Neural cell (in vitro differentiated cells): ENCODE measurements at regions not wholly inside any gene's neighbourhood (a gene's known extent, or its start where the extent isn't known, plus 50 kb on each side); places are given as distances from the start of the nearest gene placed in this dataset.

Source experiments
- H2AFZ ChIP-seq: fragments of 200-600, 300-800 bp; sonication (generic), shearing (Covaris generic); 2 replicates; pipeline ENCODE4 v1.6.0; 2014; ENCODE audit warnings: low read depth, mild to moderate bottlenecking, antibody characterized with exemption, low read length, moderate library complexity
- H3F3A ChIP-seq: fragments of 200-600 bp; shearing (Covaris generic); 2 replicates; pipeline ENCODE4 v1.6.1; 2016; ENCODE audit warnings: mild to moderate bottlenecking, moderate library complexity, mixed read lengths, antibody characterized with exemption, low read length; ENCODE audit not compliant: insufficient read depth, poor library complexity, severe bottlenecking
- H3K27ac ChIP-seq: fragments of 200-600, 300-800 bp; sonication (generic), shearing (Covaris generic); 2 replicates; pipeline ENCODE4 v1.5.1; 2014; ENCODE audit warnings: mild to moderate bottlenecking, low read length, moderate library complexity
- H3K27me3 ChIP-seq: fragments of 300-800, 200-600 bp; sonication (generic), shearing (Covaris generic); 2 replicates; pipeline ENCODE4 v1.6.0; 2014; ENCODE audit warnings: mild to moderate bottlenecking, low read depth, low read length, moderate library complexity; ENCODE audit not compliant: insufficient read depth
- H3K36me3 ChIP-seq: fragments of 300-800, 200-600 bp; sonication (generic), shearing (Covaris generic); 2 replicates; pipeline ENCODE4 v1.5.1; 2014; ENCODE audit warnings: mild to moderate bottlenecking, antibody characterized with exemption, low read length, moderate library complexity; ENCODE audit not compliant: insufficient read depth
- H3K4me2 ChIP-seq: fragments of 300-800, 200-600 bp; sonication (generic), shearing (Covaris generic); 2 replicates; pipeline ENCODE4 v1.6.0; 2014; ENCODE audit warnings: mild to moderate bottlenecking, low read length
- H3K4me3 ChIP-seq: fragments of 300-800, 200-600 bp; sonication (generic), shearing (Covaris generic); 2 replicates; pipeline ENCODE4 v1.5.1; 2014; ENCODE audit warnings: mild to moderate bottlenecking, low read length, moderate library complexity
- H3K79me2 ChIP-seq: fragments of 200-600 bp; shearing (Covaris generic); replicated peaks from 2 replicates; pipeline ENCODE4 v1.6.0; 2014; ENCODE audit warnings: mild to moderate bottlenecking, low read length, moderate library complexity; ENCODE audit not compliant: insufficient read depth
- H3K9ac ChIP-seq: fragments of 300-800, 200-600 bp; sonication (generic), shearing (Covaris generic); 2 replicates; pipeline ENCODE4 v1.6.1; 2016; ENCODE audit warnings: mild to moderate bottlenecking, low read length, mixed read lengths
- H3K9me2 ChIP-seq: fragments of 200-600 bp; shearing (Covaris generic); 2 replicates; pipeline ENCODE4 v1.6.1; 2016; ENCODE audit warnings: mild to moderate bottlenecking, low read length, mixed read lengths; ENCODE audit not compliant: insufficient read depth
- H3K9me3 ChIP-seq: fragments of 200-600, 300-800 bp; sonication (generic), shearing (Covaris generic); 2 replicates; pipeline ENCODE4 v1.6.1; 2016; ENCODE audit warnings: mild to moderate bottlenecking, mixed run types, low read length, moderate library complexity, mixed read lengths
- H4K20me1 ChIP-seq: fragments of 200-600 bp; shearing (Covaris generic); 2 replicates; pipeline ENCODE4 v1.6.1; 2016; ENCODE audit warnings: mild to moderate bottlenecking, mixed run types; ENCODE audit not compliant: insufficient read depth
- CTCF ChIP-seq: fragments of 450-650 bp; IDR thresholded peaks from 2 replicates; pipeline ENCODE4 v1.5.1; 2014; ENCODE audit warnings: antibody characterized with exemption, mild to moderate bottlenecking, moderate library complexity; ENCODE audit not compliant: poor library complexity, severe bottlenecking
- EP300 ChIP-seq: fragments of 450-650 bp; conservative IDR thresholded peaks from 2 replicates; pipeline ENCODE4 v1.6.1; 2014; ENCODE audit warnings: antibody characterized with exemption, mild to moderate bottlenecking, moderate library complexity; ENCODE audit not compliant: poor library complexity, severe bottlenecking
- EZH2 ChIP-seq: fragments of 200-600, 300-800 bp; shearing (Covaris generic), sonication (generic); IDR thresholded peaks from 2 replicates; pipeline ENCODE4 v1.6.1; 2014; ENCODE audit warnings: antibody characterized with exemption, low read length, borderline replicate concordance, mild to moderate bottlenecking; ENCODE audit not compliant: insufficient read depth, poor library complexity, severe bottlenecking
- MXI1 ChIP-seq: fragments of 450-650 bp; conservative IDR thresholded peaks from 2 replicates; pipeline ENCODE4 v1.6.1; 2014; ENCODE audit warnings: antibody characterized with exemption, mild to moderate bottlenecking; ENCODE audit not compliant: poor library complexity, severe bottlenecking
- POLR2AphosphoS5 ChIP-seq: IDR thresholded peaks from 2 replicates; pipeline ENCODE4 v1.6.1; 2012
- RAD21 ChIP-seq: fragments of 450-650 bp; conservative IDR thresholded peaks from 2 replicates; pipeline ENCODE4 v1.6.1; 2014; ENCODE audit warnings: antibody characterized with exemption, mild to moderate bottlenecking, moderate library complexity
- SMC3 ChIP-seq: fragments of 450-650 bp; conservative IDR thresholded peaks from 2 replicates; pipeline ENCODE4 v1.6.1; 2014; ENCODE audit warnings: antibody characterized with exemption, mild to moderate bottlenecking, moderate library complexity; ENCODE audit not compliant: poor library complexity
- TAF1 ChIP-seq: IDR thresholded peaks from 2 replicates; pipeline ENCODE4 v1.6.1; 2012; ENCODE audit warnings: low read depth
- TF ChIP-seq, protein P1 (sequence below): IDR thresholded peaks from 2 replicates; pipeline ENCODE4 v1.6.1; 2012; ENCODE audit warnings: borderline replicate concordance

- no peak overlapping the region for H3K27ac ChIP-seq
- no peaks in the 10 kb centered on the region for H3K9me3 ChIP-seq
- H3K4me3 ChIP-seq: no peak overlapping the region
- TF ChIP-seq, protein P1, sequence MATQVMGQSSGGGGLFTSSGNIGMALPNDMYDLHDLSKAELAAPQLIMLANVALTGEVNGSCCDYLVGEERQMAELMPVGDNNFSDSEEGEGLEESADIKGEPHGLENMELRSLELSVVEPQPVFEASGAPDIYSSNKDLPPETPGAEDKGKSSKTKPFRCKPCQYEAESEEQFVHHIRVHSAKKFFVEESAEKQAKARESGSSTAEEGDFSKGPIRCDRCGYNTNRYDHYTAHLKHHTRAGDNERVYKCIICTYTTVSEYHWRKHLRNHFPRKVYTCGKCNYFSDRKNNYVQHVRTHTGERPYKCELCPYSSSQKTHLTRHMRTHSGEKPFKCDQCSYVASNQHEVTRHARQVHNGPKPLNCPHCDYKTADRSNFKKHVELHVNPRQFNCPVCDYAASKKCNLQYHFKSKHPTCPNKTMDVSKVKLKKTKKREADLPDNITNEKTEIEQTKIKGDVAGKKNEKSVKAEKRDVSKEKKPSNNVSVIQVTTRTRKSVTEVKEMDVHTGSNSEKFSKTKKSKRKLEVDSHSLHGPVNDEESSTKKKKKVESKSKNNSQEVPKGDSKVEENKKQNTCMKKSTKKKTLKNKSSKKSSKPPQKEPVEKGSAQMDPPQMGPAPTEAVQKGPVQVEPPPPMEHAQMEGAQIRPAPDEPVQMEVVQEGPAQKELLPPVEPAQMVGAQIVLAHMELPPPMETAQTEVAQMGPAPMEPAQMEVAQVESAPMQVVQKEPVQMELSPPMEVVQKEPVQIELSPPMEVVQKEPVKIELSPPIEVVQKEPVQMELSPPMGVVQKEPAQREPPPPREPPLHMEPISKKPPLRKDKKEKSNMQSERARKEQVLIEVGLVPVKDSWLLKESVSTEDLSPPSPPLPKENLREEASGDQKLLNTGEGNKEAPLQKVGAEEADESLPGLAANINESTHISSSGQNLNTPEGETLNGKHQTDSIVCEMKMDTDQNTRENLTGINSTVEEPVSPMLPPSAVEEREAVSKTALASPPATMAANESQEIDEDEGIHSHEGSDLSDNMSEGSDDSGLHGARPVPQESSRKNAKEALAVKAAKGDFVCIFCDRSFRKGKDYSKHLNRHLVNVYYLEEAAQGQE: no peak
- TF ChIP-seq TAF1 (no peak), RAD21 (no peak), EP300 (no peak), SMC3 (no peak), POLR2AphosphoS5 (no peak), EZH2 (no peak)
- H3K9ac ChIP-seq: no peak overlapping the region
- no peaks in the 10 kb centered on the region for H3K79me2 ChIP-seq
- H2AFZ ChIP-seq: no peak overlapping the region
- no peaks in the 10 kb centered on the region for H3K9me2 ChIP-seq
- no peak overlapping the region for H3K4me2 ChIP-seq
- H3F3A ChIP-seq: no peaks in the 10 kb centered on the region
- no peaks in the 10 kb centered on the region for H3K27me3 ChIP-seq
- H4K20me1 ChIP-seq: no peaks in the 10 kb centered on the region
- no peaks in the 10 kb centered on the region for H3K36me3 ChIP-seq
Observed at GRCh38 chr10:44199267-44199666, 185.6 kb downstream of the CXCL12 start.

GRCh38 chr10:44198780-44199097, 186.2 kb downstream of the CXCL12 start:
- H3K27ac ChIP-seq: no peak overlapping the region
- H2AFZ ChIP-seq: no peak overlapping the region
- no peaks in the 10 kb centered on the region for H3K36me3 ChIP-seq
- TF ChIP-seq SMC3 (no peak), EZH2 (no peak), RAD21 (no peak), MXI1 (no peak), CTCF (no peak), TAF1 (no peak), EP300 (no peak), POLR2AphosphoS5 (no peak)
- TF ChIP-seq, protein P1: no peak
- no peaks in the 10 kb centered on the region for H3K9me3 ChIP-seq
- no peak overlapping the region for H3K4me2 ChIP-seq
- H3K9me2 ChIP-seq: no peaks in the 10 kb centered on the region
- H4K20me1 ChIP-seq: no peaks in the 10 kb centered on the region
- H3K27me3 ChIP-seq: no peaks in the 10 kb centered on the region
- H3F3A ChIP-seq: no peaks in the 10 kb centered on the region
- H3K79me2 ChIP-seq: no peaks in the 10 kb centered on the region
- H3K4me3 ChIP-seq: no peak overlapping the region
- no peak overlapping the region for H3K9ac ChIP-seq
